GM18507 (cell line): ENCODE measurements at regions not wholly inside any gene's neighbourhood (a gene's known extent, or its start where the extent isn't known, plus 50 kb on each side); places are given as distances from the start of the nearest gene placed in this dataset.
"Not testable (repeated sequence)": the region's sequence is repeated elsewhere in the genome, so short reads cannot be mapped to it uniquely, and the experiment has no call there.

Experiments used
- DNase-seq: peaks from one replicate; pipeline ENCODE4 v3.0.0; 2011; ENCODE audit warnings: low read depth; ENCODE audit not compliant: insufficient read length; ENCODE audit errors: extremely low spot score
- FAIRE-seq: peaks from 2 replicates; lab custom pipeline; 2011; peaks lifted over from hg19 to GRCh38; lab: Jason Lieb, UNC

- not testable (repeated sequence) for FAIRE-seq, DNase-seq
These were observed 144.4 kb upstream of the C1QTNF3 start for GRCh38 chr5:34187441-34187840.

- DNase-seq, FAIRE-seq: not testable (repeated sequence)
These were observed 145.2 kb upstream of the C1QTNF3 start for GRCh38 chr5:34188001-34188822.

DNA sequence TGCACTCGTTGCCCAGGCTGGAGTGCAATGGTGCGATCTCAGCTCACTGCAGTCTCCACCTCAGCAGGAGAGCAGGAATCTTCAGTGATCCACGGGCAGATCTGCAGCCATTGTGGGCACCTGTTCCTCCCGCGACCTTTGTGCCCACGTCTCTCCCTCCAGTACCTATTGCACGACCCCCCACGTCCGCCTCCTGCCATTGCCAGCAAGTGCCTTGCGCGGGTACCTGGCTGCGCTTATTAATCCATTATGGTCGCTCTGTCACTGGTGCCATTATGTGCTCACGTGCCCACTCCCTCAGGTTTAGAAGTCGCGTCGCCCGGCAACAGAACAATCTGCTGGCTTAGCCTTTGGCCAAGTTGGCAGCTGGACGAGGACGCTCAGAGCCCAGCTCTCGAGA is 146.2 kb upstream of the C1QTNF3 start:
- not testable (repeated sequence) for FAIRE-seq, DNase-seq

DNA sequence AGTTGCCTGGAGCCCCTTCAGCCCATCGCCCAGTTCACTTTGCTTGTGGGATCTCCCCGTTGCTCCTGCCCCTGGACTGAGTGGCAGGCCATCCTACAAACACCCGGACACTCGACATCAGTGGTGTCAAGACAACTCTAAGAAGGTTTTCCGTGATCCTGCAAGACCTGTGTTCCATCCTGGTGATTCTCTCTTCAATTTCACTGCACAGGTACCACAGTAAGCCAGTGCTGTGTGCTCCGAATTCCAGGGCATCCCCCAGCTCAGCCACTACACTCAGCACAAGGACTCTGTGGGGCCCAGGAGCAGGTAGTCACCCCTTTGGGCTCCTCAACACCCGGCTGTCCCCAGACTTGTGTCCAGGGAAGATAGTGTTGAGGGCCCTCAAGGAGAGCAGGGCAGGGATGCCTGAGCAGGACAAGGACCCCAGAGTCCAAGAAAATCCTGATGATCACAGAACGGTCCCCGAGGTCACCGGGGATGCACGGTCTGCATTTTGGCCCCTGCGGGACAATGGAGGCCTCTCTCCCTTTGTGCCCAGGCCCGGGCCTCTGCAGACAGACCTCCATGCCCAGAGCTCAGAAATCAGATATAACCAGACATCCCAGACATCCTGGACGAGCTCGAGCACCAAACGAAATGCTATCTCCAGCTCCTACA is 146.9 kb upstream of the C1QTNF3 start:
- FAIRE-seq, DNase-seq: not testable (repeated sequence)

GRCh38 chr5:34190466-34190865 is 147.5 kb upstream of the C1QTNF3 start:
- FAIRE-seq, DNase-seq: not testable (repeated sequence)

DNA sequence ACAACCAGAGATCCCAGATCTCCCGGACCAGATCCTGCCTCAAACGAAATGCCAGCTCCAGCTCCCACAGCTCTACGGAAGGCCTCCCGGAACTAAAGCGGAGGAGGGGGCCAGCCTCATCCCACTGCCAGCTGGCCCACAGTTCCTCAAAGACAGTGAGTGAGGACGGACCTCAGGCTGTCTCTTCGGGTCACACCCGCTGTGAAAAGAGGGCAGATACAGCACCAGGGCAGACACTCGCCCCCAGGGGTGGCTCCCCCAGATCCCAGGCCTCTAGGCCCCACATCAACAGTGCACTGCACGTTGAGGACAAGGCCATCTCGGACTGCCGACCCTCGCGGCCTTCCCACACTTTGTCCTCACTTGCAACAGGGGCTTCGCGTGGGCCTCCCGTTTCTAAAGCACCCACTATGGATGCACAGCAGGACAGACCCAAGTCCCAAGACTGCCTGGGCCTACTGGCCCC is 148.3 kb upstream of the C1QTNF3 start:
- not testable (repeated sequence) for DNase-seq, FAIRE-seq

GRCh38 chr5:34192064-34192922 is 149.3 kb upstream of the C1QTNF3 start:
- DNase-seq, FAIRE-seq: not testable (repeated sequence)

GRCh38 chr5:34192923-34193262 is 149.9 kb upstream of the C1QTNF3 start:
- FAIRE-seq = not testable (repeated sequence)

DNA sequence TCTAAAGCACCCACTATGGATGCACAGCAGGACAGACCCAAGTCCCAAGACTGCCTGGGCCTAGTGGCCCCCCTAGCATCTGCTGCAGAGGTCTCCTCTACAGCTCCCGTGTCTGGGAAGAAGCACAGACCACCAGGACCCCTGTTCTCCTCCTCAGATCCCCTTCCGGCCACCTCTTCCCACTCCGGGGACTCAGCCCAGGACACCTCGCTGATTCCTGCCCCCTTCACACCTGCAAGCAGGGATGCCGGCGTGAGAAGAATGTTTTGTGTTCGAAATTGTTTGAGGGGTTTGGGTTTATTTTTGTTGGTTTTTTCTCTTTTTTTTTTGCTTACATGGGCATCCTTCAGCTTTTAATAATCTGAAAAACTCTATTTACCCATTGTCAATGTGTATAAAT is 150.3 kb upstream of the C1QTNF3 start:
- not testable (repeated sequence) for DNase-seq, FAIRE-seq

More at GRCh38 chr5:34192923-34193262, 149.9 kb upstream of the C1QTNF3 start:
- not testable (repeated sequence) for DNase-seq

GRCh38 chr5:34193804-34194203 is 150.8 kb upstream of the C1QTNF3 start:
- FAIRE-seq, DNase-seq: not testable (repeated sequence)

GRCh38 chr5:34196091-34196490 is 153.1 kb upstream of the C1QTNF3 start:
- DNase-seq, FAIRE-seq: not testable (repeated sequence)

GRCh38 chr5:34205347-34205746 is 162.3 kb upstream of the C1QTNF3 start:
- DNase-seq, FAIRE-seq: not testable (repeated sequence)

GRCh38 chr5:34217386-34217785 is 174.4 kb upstream of the C1QTNF3 start:
- DNase-seq, FAIRE-seq: not testable (repeated sequence)

- not testable (repeated sequence) for DNase-seq, FAIRE-seq
These were observed 178.5 kb upstream of the C1QTNF3 start for GRCh38 chr5:34221329-34222073.

DNA sequence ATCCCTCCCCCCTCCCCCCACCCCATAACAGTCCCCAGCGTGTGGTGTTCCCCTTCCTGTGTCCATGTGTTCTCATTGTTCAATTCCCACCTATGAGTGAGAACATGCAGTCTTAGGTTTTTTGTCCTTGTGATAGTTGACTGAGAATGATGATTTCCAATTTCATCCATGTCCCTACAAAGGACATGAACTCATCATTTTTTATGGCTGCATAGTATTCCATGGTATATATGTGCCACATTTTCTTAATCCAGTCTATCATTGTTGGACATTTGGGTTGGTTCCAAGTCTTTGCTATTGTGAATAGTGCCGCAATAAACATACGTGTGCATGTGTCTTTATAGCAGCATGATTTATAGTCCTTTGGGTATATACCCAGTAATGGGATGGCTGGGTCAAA is 180.1 kb upstream of the C1QTNF3 start:
- not testable (repeated sequence) for FAIRE-seq

DNA sequence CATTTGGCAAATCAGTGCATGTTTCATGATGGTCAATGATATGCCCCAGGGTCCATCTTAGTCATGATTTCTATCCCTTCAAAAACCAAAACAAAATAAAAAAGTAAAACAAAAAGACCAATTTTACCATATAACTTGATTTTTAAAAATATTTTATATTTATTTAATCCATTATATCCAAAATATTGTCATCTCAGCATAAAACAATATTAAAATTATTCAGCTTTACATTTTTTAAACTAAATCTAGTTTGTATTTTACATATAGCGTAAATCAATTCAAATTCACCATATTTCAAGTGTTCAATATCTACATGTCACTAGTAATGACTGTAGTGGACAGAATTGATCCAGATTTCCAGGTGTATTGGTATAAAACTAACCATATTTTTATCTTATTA is 187.4 kb upstream of the C1QTNF3 start:
- DNase-seq, FAIRE-seq: not testable (repeated sequence)

More for the DNA sequence above, 180.1 kb upstream of the C1QTNF3 start:
- DNase-seq = not testable (repeated sequence)

GRCh38 chr5:34243802-34244201 is 200.8 kb upstream of the C1QTNF3 start:
- not testable (repeated sequence) for DNase-seq, FAIRE-seq

DNA sequence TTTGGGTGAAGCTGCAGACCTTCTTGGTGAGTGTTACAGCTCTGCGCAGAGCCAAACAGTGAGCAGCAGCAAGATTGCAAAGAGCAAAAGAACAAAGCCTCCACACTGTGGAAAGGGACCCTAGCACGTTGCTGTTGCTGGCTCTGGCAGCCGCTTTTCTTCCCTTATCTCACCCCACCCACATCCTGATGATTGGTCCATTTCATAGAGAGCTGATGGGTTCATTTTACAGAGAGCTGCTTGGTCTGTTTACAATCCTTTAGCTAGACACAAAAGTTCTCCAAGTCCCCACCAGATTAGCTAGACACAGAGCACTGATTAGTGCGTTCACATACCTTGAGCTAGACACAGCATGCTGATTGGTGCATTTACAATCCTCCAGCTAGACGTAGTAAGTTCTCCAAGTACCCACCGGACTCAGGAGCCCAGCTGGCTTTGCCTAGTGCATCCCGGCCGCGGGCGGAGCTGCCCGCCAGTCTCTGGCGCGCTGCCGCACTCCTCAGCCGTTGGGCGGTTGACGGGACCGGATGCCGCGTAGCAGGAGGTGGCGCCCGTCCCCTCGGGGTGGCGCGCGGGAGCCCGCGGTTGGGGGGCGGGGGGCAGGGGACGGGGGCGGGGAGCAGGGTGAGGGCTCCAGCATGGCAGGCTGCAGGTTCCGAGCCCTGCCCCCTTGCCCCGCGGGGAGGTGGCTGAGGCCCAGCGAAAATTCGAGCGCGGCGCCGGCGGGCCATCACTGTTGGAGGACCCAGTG is 201.4 kb upstream of the C1QTNF3 start:
- FAIRE-seq, DNase-seq: not testable (repeated sequence)
